GM12875 (cell line): ENCODE measurements at regions not wholly inside any gene's neighbourhood (a gene's known extent, or its start where the extent isn't known, plus 50 kb on each side); places are given as distances from the start of the nearest gene placed in this dataset.

Source experiments
- H3K4me3 ChIP-seq: one replicate; pipeline ENCODE4 v1.5.1; 2011; ENCODE audit warnings: low read depth, low read length, control low read depth
- TF ChIP-seq, protein P1 (sequence below): IDR thresholded peaks from 2 replicates; pipeline ENCODE4 v1.5.1; 2011; ENCODE audit warnings: low read depth, mild to moderate bottlenecking, control low read depth, inconsistent platforms, low read length, moderate library complexity, borderline replicate concordance; ENCODE audit not compliant: insufficient read depth

DNA sequence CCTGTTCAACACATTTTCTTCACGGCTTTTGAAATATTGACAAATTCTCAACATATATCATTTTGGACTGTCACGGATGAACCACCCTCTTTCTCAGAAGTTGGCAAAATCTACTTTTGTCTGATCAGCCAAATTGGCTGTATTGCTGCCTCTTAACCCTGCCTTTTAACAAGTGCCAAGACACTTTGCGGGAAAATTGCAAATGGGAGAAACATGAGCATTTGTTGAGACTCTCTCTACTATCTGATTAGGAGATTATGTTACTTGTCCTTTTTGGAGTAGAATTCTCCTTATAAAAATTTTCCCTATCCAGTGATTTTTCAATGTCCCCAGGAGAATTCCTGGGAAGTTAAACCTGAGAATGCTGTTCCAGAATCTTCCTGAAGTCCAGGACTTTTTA, 256.2 kb upstream of the ZSWIM2 start:
- TF ChIP-seq, protein P1, sequence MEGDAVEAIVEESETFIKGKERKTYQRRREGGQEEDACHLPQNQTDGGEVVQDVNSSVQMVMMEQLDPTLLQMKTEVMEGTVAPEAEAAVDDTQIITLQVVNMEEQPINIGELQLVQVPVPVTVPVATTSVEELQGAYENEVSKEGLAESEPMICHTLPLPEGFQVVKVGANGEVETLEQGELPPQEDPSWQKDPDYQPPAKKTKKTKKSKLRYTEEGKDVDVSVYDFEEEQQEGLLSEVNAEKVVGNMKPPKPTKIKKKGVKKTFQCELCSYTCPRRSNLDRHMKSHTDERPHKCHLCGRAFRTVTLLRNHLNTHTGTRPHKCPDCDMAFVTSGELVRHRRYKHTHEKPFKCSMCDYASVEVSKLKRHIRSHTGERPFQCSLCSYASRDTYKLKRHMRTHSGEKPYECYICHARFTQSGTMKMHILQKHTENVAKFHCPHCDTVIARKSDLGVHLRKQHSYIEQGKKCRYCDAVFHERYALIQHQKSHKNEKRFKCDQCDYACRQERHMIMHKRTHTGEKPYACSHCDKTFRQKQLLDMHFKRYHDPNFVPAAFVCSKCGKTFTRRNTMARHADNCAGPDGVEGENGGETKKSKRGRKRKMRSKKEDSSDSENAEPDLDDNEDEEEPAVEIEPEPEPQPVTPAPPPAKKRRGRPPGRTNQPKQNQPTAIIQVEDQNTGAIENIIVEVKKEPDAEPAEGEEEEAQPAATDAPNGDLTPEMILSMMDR: no peak
- no peak overlapping the region for H3K4me3 ChIP-seq

DNA sequence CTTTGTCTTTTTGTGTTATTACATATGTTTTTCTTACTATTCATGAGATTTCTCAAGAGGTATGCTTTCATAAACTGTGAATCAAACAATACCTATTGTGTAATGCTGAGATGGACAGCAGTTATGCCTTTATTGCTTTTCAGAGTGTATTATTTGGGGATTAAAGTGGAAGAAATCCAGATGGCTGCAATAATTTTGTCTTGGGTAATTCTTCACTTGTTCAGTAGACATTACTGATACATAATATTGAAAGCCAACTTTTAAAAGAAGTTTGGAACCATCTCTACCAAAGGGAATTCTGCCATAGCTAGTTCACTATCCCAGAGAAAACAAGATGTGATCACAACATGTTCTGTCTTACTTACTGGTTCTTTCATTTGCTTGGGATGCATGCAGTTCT, 253.4 kb upstream of the ZSWIM2 start:
- TF ChIP-seq, protein P1: no peak
- H3K4me3 ChIP-seq: no peak overlapping the region

DNA sequence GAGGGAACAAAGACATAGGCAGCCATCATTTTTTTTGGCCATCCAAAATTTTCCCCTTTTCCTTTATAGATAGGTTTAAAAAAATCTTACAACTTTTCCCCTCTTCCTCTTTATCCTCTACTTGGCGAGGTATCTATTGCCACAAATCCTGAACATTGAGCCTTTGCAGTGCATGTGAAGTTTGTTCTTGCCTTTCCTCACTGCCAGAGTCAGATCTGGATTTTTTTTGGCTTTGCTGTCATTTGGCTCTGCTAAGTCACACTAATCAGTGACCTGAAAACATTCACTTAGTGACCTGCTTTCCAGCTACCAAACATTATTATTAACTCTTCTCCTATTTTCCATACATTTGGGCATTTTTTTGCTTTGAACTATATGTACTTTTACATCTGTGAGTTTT, 249.2 kb upstream of the ZSWIM2 start:
- no peak overlapping the region for H3K4me3 ChIP-seq
- TF ChIP-seq, protein P1: no peak

DNA sequence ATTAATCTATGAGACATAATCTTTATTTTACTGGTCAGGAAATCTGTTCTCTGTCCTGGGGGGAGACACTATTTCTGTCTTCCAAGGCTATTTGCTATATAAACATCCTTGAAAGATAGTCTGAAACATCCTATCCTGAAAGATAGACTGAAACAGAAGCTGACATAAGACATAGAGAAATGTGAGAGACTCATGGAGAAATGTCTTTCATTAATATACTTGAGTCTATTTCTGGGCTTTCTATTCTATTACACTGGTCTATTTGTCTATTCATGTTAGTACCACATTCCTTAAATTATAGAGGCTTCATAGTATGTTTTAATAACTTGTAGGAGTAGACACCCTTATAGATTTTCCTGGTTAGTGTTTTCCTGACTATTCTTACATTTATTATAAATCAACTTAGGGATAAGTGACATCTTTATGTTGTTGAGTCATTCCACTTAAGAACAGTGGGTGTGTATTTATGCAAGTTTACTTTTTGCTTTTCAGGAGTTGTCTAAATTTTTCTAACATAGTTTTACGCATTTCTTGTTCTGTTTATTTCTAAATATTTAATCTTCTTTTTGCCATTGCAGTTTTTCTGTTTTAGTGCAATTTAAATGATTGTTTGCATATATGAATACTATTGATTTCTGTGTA, 244.9 kb upstream of the ZSWIM2 start:
- TF ChIP-seq, protein P1: no peak
- H3K4me3 ChIP-seq: no peak overlapping the region

DNA sequence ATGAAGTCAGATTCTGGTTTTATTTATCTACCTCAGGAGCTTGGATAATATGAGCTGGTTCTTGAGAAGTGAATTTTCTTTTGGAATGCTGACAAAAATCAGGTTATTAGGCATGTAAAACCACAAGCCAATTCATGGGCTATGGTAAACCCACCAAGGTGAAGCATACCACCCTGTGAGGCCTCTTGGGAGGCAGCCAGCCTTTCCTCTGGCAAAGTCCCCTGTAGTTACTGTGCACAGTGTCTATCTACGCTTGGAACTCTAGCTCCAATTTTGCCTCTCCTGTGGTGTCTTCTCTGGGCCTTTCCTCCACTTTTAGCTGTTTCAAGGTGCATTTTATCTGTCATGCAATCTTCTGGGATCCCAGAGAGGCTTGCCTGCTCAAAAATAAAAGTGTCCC, 242.7 kb upstream of the ZSWIM2 start:
- TF ChIP-seq, protein P1: no peak
- no peak overlapping the region for H3K4me3 ChIP-seq

DNA sequence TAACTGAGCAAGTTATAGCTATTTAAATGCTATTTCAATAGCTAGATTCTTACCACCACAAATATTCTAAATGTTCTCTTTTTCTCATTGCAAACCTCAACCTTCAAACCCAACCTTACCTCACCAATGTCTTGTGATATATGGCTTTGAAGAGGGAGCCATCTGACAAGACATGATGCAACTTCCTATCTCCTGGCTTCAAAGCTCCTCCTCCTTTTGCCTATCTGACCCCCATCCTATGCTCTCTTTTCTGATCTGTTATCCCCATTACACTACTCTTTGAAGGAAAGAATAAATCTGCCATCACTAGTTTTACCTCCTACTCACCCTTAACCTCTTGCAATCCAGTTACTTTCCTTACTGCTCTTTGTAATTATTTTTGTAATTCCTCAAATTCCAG, 235.6 kb upstream of the ZSWIM2 start:
- TF ChIP-seq, protein P1: no peak

DNA sequence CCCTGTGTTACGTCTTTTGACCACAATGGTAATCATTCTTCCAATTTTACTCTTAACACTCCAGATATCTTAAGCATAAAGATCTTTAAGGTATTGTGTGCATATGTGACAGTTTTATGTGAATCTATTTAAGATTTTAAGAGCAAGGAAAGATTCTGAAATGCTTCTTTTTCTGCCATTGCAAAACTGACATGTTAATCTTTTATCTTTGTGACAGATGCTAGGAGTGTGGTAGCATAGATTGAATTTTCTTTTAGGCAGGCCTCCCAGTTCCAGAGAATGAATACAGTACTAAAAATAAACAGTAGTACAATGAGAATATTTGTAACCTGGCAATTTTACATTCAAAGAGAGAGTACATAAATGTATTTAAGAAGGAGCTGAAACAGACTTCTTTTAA, 232.5 kb upstream of the ZSWIM2 start:
- TF ChIP-seq, protein P1: no peak
- no peak overlapping the region for H3K4me3 ChIP-seq

More for the DNA sequence above, 235.6 kb upstream of the ZSWIM2 start:
- H3K4me3 ChIP-seq: no peak overlapping the region
